ENCODE measurements at regions not wholly inside any gene's neighbourhood (a gene's known extent, or its start where the extent isn't known, plus 50 kb on each side); places are given as distances from the start of the nearest gene placed in this dataset.

- TF ChIP-seq, protein P1, sequence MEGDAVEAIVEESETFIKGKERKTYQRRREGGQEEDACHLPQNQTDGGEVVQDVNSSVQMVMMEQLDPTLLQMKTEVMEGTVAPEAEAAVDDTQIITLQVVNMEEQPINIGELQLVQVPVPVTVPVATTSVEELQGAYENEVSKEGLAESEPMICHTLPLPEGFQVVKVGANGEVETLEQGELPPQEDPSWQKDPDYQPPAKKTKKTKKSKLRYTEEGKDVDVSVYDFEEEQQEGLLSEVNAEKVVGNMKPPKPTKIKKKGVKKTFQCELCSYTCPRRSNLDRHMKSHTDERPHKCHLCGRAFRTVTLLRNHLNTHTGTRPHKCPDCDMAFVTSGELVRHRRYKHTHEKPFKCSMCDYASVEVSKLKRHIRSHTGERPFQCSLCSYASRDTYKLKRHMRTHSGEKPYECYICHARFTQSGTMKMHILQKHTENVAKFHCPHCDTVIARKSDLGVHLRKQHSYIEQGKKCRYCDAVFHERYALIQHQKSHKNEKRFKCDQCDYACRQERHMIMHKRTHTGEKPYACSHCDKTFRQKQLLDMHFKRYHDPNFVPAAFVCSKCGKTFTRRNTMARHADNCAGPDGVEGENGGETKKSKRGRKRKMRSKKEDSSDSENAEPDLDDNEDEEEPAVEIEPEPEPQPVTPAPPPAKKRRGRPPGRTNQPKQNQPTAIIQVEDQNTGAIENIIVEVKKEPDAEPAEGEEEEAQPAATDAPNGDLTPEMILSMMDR (conservative IDR thresholded peaks at IDR 0.05), result no peak
- no peak for TF ChIP-seq ZFX (IDR thresholded peaks at IDR 0.05)
Observed at GRCh38 chrX:81925812-81926211, 723.9 kb downstream of the SH3BGRL start.

Data from C4-2B (cell line).